GM12872 (cell line): ENCODE measurements at regions not wholly inside any gene's neighbourhood (a gene's known extent, or its start where the extent isn't known, plus 50 kb on each side); places are given as distances from the start of the nearest gene placed in this dataset.

Source experiments
- CTCF ChIP-seq: IDR thresholded peaks from 3 replicates; pipeline ENCODE4 v1.5.1; 2011; ENCODE audit warnings: low read depth, mild to moderate bottlenecking, low read length, moderate library complexity; ENCODE audit not compliant: insufficient read depth

- TF ChIP-seq CTCF, result no peak
These were observed 100.1 kb upstream of the BET1 start for GRCh38 chr7:94104301-94104700.

GRCh38 chr7:94109556-94109955 is 105.4 kb upstream of the BET1 start:
- TF ChIP-seq CTCF, result no peak

GRCh38 chr7:94111009-94111408 is 106.9 kb upstream of the BET1 start:
- TF ChIP-seq CTCF, result no peak

GRCh38 chr7:94115316-94115715 is 111.2 kb upstream of the BET1 start:
- TF ChIP-seq CTCF, result no peak

- no peak for TF ChIP-seq CTCF
These were observed 119.0 kb upstream of the BET1 start for GRCh38 chr7:94123136-94123535.

GRCh38 chr7:94127026-94127425 is 122.9 kb upstream of the BET1 start:
- TF ChIP-seq CTCF, result no peak

GRCh38 chr7:94128072-94128471 is 123.9 kb upstream of the BET1 start:
- no peak for TF ChIP-seq CTCF
